Activated naive CD4-positive, alpha-beta T cell treated with anti-CD3 and anti-CD28 coated beads, Interleukin-2, amount 10 ng/mL, durations not matched to agents 7 days and 5 days (primary cell): ENCODE measurements at regions not wholly inside any gene's neighbourhood (a gene's known extent, or its start where the extent isn't known, plus 50 kb on each side); places are given as distances from the start of the nearest gene placed in this dataset.
A peak's percentile ranks its signal among the peaks of the same experiment; 100 is the strongest.

ENCODE experiments used
- CTCF ChIA-PET: fragments of 350-600 bp; sonication (Branson Sonifier 250); formaldehyde crosslinking; loops from one replicate; lab custom pipeline; 2021; ENCODE audit warnings: antibody characterized with exemption; lab: Charles Lee
- DNase-seq: peaks from one replicate; pipeline ENCODE4 v3.0.0-alpha.2; 2020
- H3K27ac Mint-ChIP-seq: one replicate; pipeline ENCODE4 v1.8.0; 2021; ENCODE audit warnings: mild to moderate bottlenecking, moderate library complexity, mixed read lengths
- H3K27me3 Mint-ChIP-seq: one replicate; pipeline ENCODE4 v1.8.0; 2021; ENCODE audit warnings: mild to moderate bottlenecking, mixed read lengths
- H3K36me3 Mint-ChIP-seq: one replicate; pipeline ENCODE4 v1.8.0; 2021; ENCODE audit warnings: mixed read lengths
- H3K4me1 Mint-ChIP-seq: one replicate; pipeline ENCODE4 v1.8.0; 2021; ENCODE audit warnings: mixed read lengths
- H3K4me3 Mint-ChIP-seq: one replicate; pipeline ENCODE4 v1.8.0; 2021; ENCODE audit warnings: mild to moderate bottlenecking, moderate library complexity, mixed read lengths
- H3K9me3 Mint-ChIP-seq: one replicate; pipeline ENCODE4 v1.8.0; 2021; ENCODE audit warnings: mixed read lengths

- Mint-ChIP-seq H3K27ac (no peak overlapping the region), H3K4me1 (no peaks in the 10 kb centered on the region), H3K36me3 (no peaks in the 10 kb centered on the region), H3K27me3 (no peaks in the 10 kb centered on the region), H3K4me3 (no peak overlapping the region), H3K9me3 (no peaks in the 10 kb centered on the region)
- peak; percentile 34 for DNase-seq
- CTCF ChIA-PET: no interaction called here
These were observed 355.4 kb downstream of the OTOL1 start for GRCh38 chr3:161851941-161852566.

DNA sequence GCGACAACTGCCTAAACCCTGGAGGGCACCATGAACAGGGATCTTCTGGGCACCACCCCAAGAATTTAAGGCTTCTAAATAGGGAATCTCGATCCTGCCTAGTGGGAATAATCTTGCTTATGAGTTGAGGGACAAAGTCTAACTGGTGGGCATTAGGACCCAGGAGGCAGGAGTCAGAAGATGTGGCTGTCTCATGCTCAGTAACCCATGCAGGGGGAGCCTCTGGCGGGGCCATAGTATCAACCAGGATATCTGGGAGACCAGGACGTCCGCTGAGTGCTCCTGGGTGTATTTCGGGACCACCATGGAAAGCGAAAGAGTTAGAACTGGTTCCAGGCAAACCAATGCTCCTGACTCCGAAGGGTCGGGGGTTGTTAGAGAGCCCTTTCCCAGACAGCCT is 356.1 kb downstream of the OTOL1 start:
- DNase-seq: no peak
- Mint-ChIP-seq H3K27me3 (no peaks in the 10 kb centered on the region), H3K4me1 (no peaks in the 10 kb centered on the region), H3K4me3 (no peak overlapping the region), H3K27ac (no peak overlapping the region), H3K9me3 (no peaks in the 10 kb centered on the region), H3K36me3 (no peaks in the 10 kb centered on the region)
- CTCF ChIA-PET: no interaction called here

- Mint-ChIP-seq H3K27ac (no peak overlapping the region), H3K4me1 (no peaks in the 10 kb centered on the region), H3K36me3 (no peaks in the 10 kb centered on the region), H3K9me3 (no peaks in the 10 kb centered on the region), H3K27me3 (no peaks in the 10 kb centered on the region), H3K4me3 (no peak overlapping the region)
- peak; percentile 25 for DNase-seq
- CTCF ChIA-PET: interaction anchor here (0.6 to 1.2 kb wide), 4 partner anchors 8 to 92 kb away, joined by 3 to 5 read pairs (median 3); no protein-coding TSS in a partner anchor
These were observed 357.7 kb downstream of the OTOL1 start for GRCh38 chr3:161854232-161854771.

GRCh38 chr3:161859057-161859456 is 362.4 kb downstream of the OTOL1 start:
- H3K36me3 Mint-ChIP-seq: no peaks in the 10 kb centered on the region
- no peak for DNase-seq
- H3K27me3 Mint-ChIP-seq: no peaks in the 10 kb centered on the region
- CTCF ChIA-PET: no interaction called here
- no peak overlapping the region for H3K4me3 Mint-ChIP-seq
- no peaks in the 10 kb centered on the region for H3K9me3 Mint-ChIP-seq
- H3K27ac Mint-ChIP-seq: no peak overlapping the region
- H3K4me1 Mint-ChIP-seq: no peaks in the 10 kb centered on the region

- CTCF ChIA-PET: interaction anchor here (0.6 kb wide), 1 partner anchor 147 kb away, joined by 3 read pairs; no protein-coding TSS in a partner anchor
- DNase-seq: no peak
- Mint-ChIP-seq H3K4me3 (no peak overlapping the region), H3K27me3 (no peaks in the 10 kb centered on the region), H3K27ac (no peak overlapping the region), H3K4me1 (no peaks in the 10 kb centered on the region), H3K36me3 (no peaks in the 10 kb centered on the region), H3K9me3 (no peaks in the 10 kb centered on the region)
These were observed 363.4 kb downstream of the OTOL1 start for GRCh38 chr3:161859865-161860450.

DNA sequence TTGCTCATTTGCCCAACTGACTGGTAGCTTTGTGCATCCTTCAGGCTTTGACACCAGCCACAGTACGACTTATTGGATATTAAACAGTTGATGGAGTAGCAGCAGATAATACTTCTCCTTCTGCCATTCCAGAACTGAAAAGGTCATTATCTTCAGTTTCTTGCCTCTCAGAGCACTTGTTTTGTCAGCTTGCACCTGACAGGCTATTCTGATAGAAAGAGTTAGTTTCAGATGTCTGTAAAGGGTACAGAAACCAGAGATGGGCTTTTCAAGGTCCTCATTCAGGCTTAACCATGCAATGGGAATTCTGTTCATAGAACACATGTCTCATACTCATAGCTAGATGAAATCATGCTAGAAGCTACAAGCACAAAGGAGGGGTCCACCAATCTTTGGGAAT is 367.2 kb downstream of the OTOL1 start:
- Mint-ChIP-seq H3K9me3 (no peaks in the 10 kb centered on the region), H3K4me3 (no peak overlapping the region), H3K27ac (no peak overlapping the region), H3K27me3 (no peaks in the 10 kb centered on the region), H3K4me1 (no peaks in the 10 kb centered on the region), H3K36me3 (no peaks in the 10 kb centered on the region)
- CTCF ChIA-PET: no interaction called here
- DNase-seq: no peak

GRCh38 chr3:161866176-161866575 is 369.6 kb downstream of the OTOL1 start:
- no peak overlapping the region for H3K27ac Mint-ChIP-seq
- no peak overlapping the region for H3K4me3 Mint-ChIP-seq
- no peaks in the 10 kb centered on the region for H3K4me1 Mint-ChIP-seq
- no peaks in the 10 kb centered on the region for H3K27me3 Mint-ChIP-seq
- no peaks in the 10 kb centered on the region for H3K36me3 Mint-ChIP-seq
- CTCF ChIA-PET: no interaction called here
- H3K9me3 Mint-ChIP-seq: no peaks in the 10 kb centered on the region
- DNase-seq: no peak

DNA sequence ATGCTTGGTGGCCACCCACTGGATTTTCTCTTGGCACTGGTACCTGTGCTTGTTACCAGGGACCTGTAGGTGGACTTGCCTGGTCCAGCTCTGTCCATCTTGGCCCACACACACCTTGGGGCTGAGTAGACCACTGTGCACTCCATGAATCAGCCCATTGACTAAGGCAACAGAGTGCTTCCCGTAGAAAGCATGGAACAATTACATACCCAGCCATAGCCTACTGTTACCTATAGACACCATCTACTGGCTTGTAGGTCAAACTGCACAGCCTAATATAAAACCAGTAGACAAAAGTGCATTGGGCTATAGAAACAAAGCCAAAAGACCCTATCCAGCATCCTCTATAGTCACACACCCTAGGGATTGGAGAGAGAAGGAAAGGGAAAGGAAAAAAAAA is 378.9 kb downstream of the OTOL1 start:
- Mint-ChIP-seq H3K4me1 (no peaks in the 10 kb centered on the region), H3K27ac (no peak overlapping the region), H3K36me3 (no peaks in the 10 kb centered on the region), H3K9me3 (no peaks in the 10 kb centered on the region), H3K27me3 (no peaks in the 10 kb centered on the region), H3K4me3 (no peak overlapping the region)
- CTCF ChIA-PET: no interaction called here
- no peak for DNase-seq

DNA sequence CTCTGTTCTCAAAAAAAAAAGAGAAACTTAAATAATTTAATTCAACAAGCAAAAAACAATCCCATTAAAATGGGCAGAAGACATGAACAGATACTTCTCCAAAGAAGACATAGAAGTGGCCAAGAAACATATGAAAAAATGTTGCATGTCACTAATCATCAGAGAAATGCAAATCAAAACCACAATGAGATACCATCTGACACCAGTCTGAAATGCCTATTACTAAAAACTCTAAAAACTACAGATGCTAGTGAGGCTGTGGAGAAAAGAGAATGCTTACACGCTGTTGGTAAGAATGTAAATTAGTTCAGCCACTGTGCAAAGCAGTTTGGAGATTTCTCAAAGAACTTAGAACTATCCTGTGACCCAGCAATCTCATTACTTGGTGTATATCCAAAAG is 382.9 kb downstream of the OTOL1 start:
- Mint-ChIP-seq H3K4me3 (no peak overlapping the region), H3K27ac (no peak overlapping the region), H3K9me3 (peaks cover 6% of the 10 kb centered on the region), H3K27me3 (no peaks in the 10 kb centered on the region), H3K36me3 (no peaks in the 10 kb centered on the region), H3K4me1 (no peaks in the 10 kb centered on the region)
- CTCF ChIA-PET: no interaction called here
- DNase-seq: no peak

DNA sequence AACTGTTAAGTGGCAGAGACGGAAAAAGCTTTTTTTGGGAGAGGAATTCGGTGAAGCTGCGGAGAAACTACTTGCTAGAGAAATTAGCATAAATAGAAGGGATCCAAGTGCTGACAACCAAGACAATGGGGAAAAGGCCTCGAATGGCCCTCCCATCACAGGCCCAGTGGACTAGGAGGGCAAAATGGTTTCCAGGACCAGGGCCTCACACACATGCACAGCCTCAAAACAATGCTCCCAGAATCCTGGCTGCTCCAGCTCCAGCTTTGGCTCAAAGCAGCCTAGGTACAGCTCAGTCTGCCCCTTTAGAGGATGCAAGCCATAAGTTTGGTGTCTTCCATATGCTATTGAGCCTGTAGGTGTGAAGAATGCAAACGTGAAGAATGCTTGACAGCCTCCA is 388.2 kb downstream of the OTOL1 start:
- H3K36me3 Mint-ChIP-seq: no peaks in the 10 kb centered on the region
- peaks cover 14% of the 10 kb centered on the region for H3K9me3 Mint-ChIP-seq
- no peak overlapping the region for H3K4me3 Mint-ChIP-seq
- CTCF ChIA-PET: interaction anchor here (0.8 kb wide), 1 partner anchor 101 kb away, joined by 3 read pairs; no protein-coding TSS in a partner anchor
- no peaks in the 10 kb centered on the region for H3K27me3 Mint-ChIP-seq
- no peak for DNase-seq
- H3K4me1 Mint-ChIP-seq: no peaks in the 10 kb centered on the region
- H3K27ac Mint-ChIP-seq: no peak overlapping the region

DNA sequence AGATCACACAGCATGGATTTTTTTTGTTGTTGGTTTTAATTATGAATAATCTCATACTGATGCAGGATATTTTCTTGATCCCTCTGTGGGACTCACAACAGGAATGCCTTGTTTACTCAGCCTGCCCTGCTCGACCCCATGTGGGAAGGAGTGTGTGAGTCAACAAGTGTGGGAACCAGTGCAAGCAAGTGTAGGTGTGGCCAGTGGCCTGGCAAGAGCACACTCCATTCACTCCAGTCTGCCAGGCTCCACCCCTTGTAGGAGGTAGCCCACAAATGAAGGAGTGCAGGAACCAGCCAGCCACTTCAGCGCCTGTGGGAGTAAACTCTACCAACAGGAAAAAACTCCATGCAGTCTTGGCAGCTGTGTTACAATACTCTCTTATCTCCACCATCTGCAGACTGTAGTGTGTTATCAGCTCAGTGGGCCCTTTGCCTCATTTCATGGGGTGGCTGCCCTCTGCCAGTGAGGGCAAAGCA is 393.6 kb downstream of the OTOL1 start:
- CTCF ChIA-PET: no interaction called here
- Mint-ChIP-seq H3K4me3 (no peak overlapping the region), H3K36me3 (no peaks in the 10 kb centered on the region), H3K4me1 (no peaks in the 10 kb centered on the region), H3K9me3 (peaks cover 11% of the 10 kb centered on the region), H3K27me3 (no peaks in the 10 kb centered on the region), H3K27ac (no peak overlapping the region)
- no peak for DNase-seq

- H3K4me1 Mint-ChIP-seq: no peaks in the 10 kb centered on the region
- H3K27ac Mint-ChIP-seq: no peak overlapping the region
These were observed 397.4 kb downstream of the OTOL1 start for GRCh38 chr3:161893972-161894371.

DNA sequence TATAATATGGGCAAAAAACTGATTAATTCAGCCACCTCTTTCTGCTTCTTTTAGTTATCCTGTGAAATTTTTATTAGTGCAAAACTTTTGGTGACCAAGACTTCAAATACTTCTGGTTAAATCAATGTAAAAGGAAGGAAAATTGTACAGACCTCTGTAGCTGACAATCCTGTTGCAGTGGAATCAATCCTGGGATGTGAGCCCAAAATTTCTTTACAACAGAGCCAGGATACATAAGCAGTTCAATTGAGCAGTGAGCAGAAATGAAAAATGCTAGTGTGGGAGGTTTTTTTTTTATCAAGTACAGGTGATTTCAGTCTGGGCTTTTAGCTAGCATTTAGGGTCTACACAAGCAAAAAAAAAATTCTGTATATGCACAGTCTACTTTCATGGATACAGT is 398.0 kb downstream of the OTOL1 start:
- Mint-ChIP-seq H3K27me3 (no peaks in the 10 kb centered on the region), H3K4me1 (no peaks in the 10 kb centered on the region), H3K9me3 (peaks cover 5% of the 10 kb centered on the region), H3K36me3 (no peaks in the 10 kb centered on the region), H3K27ac (no peak overlapping the region), H3K4me3 (no peak overlapping the region)
- CTCF ChIA-PET: no interaction called here
- no peak for DNase-seq

More at GRCh38 chr3:161893972-161894371, 397.4 kb downstream of the OTOL1 start:
- Mint-ChIP-seq H3K9me3 (peaks cover 5% of the 10 kb centered on the region), H3K27me3 (no peaks in the 10 kb centered on the region), H3K36me3 (no peaks in the 10 kb centered on the region), H3K4me3 (no peak overlapping the region)
- CTCF ChIA-PET: no interaction called here
- no peak for DNase-seq

GRCh38 chr3:161905520-161906132 is 409.0 kb downstream of the OTOL1 start:
- DNase-seq: no peak
- H3K4me1 Mint-ChIP-seq: no peaks in the 10 kb centered on the region
- H3K27me3 Mint-ChIP-seq: no peaks in the 10 kb centered on the region
- no peak overlapping the region for H3K4me3 Mint-ChIP-seq
- no peak overlapping the region for H3K27ac Mint-ChIP-seq
- CTCF ChIA-PET: no interaction called here
- H3K36me3 Mint-ChIP-seq: no peaks in the 10 kb centered on the region
- H3K9me3 Mint-ChIP-seq: peaks cover 7% of the 10 kb centered on the region
